NAMALWA (cell line): ENCODE measurements at regions not wholly inside any gene's neighbourhood (a gene's known extent, or its start where the extent isn't known, plus 50 kb on each side); places are given as distances from the start of the nearest gene placed in this dataset.
A peak's percentile ranks its signal among the peaks of the same experiment; 100 is the strongest.

ENCODE experiments used
- DNase-seq: peaks from one replicate; pipeline ENCODE4 v3.0.0-alpha.2; 2015; ENCODE audit warnings: low spot score

- no peak for DNase-seq
Measured at GRCh38 chr16:49078104-49078503, 203.5 kb downstream of the CBLN1 start.

- no peak for DNase-seq
Measured at GRCh38 chr16:49075709-49076108, 205.9 kb downstream of the CBLN1 start.

GRCh38 chr16:49068224-49068623 is 213.4 kb downstream of the CBLN1 start:
- no peak for DNase-seq

GRCh38 chr16:49067776-49068175 is 213.9 kb downstream of the CBLN1 start:
- no peak for DNase-seq

GRCh38 chr16:49061137-49061714 is 220.4 kb downstream of the CBLN1 start:
- DNase-seq = no peak

- DNase-seq = no peak
Measured at GRCh38 chr16:49060728-49061127, 220.9 kb downstream of the CBLN1 start.

GRCh38 chr16:49058382-49058781 is 223.3 kb downstream of the CBLN1 start:
- DNase-seq = no peak

- no peak for DNase-seq
Measured at GRCh38 chr16:49057936-49058335, 223.7 kb downstream of the CBLN1 start.

- no peak for DNase-seq
Measured at GRCh38 chr16:49057391-49057790, 224.2 kb downstream of the CBLN1 start.

- no peak for DNase-seq
Measured at GRCh38 chr16:49056546-49056945, 225.1 kb downstream of the CBLN1 start.

GRCh38 chr16:49055824-49056545 is 225.7 kb downstream of the CBLN1 start:
- DNase-seq = peak; percentile 15

GRCh38 chr16:49055291-49055690 is 226.3 kb downstream of the CBLN1 start:
- DNase-seq = no peak

GRCh38 chr16:49054606-49055005 is 227.0 kb downstream of the CBLN1 start:
- DNase-seq = no peak

GRCh38 chr16:49052846-49053245 is 228.8 kb downstream of the CBLN1 start:
- DNase-seq = no peak

GRCh38 chr16:49051576-49051975 is 230.1 kb downstream of the CBLN1 start:
- no peak for DNase-seq

- DNase-seq = no peak
Measured at GRCh38 chr16:49050607-49051006, 231.0 kb downstream of the CBLN1 start.

- DNase-seq = no peak
Measured at GRCh38 chr16:49049644-49050043, 232.0 kb downstream of the CBLN1 start.

GRCh38 chr16:49049191-49049590 is 232.4 kb downstream of the CBLN1 start:
- DNase-seq = no peak

GRCh38 chr16:49048557-49048956 is 233.1 kb downstream of the CBLN1 start:
- no peak for DNase-seq

- no peak for DNase-seq
Measured at GRCh38 chr16:49036126-49036525, 245.5 kb downstream of the CBLN1 start.

GRCh38 chr16:49027420-49027819 is 254.2 kb downstream of the CBLN1 start:
- DNase-seq = no peak

GRCh38 chr16:49026566-49027181 is 255.0 kb downstream of the CBLN1 start:
- no peak for DNase-seq

- DNase-seq = no peak
Measured at GRCh38 chr16:49024896-49025295, 256.7 kb downstream of the CBLN1 start.

- DNase-seq = no peak
Measured at GRCh38 chr16:49024016-49024415, 257.6 kb downstream of the CBLN1 start.
